Activated CD8-positive, alpha-beta memory T cell treated with anti-CD3 and anti-CD28 coated beads for 1 hour (primary cell): ENCODE measurements at regions not wholly inside any gene's neighbourhood (a gene's known extent, or its start where the extent isn't known, plus 50 kb on each side); places are given as distances from the start of the nearest gene placed in this dataset.
"Not testable (repeated sequence)": the region's sequence is repeated elsewhere in the genome, so short reads cannot be mapped to it uniquely, and the experiment has no call there.

ENCODE experiments used
- DNase-seq, 2 donors: peaks; one replicate each; pipeline ENCODE4 v3.0.0-alpha.2; 2020; ENCODE audit warnings: low read depth in 1 of 2; ENCODE audit errors: extremely low read depth in 1 of 2

GRCh38 chr6:156455847-156456246 is 321.3 kb upstream of the ARID1B start:
- DNase-seq: no peak

DNA sequence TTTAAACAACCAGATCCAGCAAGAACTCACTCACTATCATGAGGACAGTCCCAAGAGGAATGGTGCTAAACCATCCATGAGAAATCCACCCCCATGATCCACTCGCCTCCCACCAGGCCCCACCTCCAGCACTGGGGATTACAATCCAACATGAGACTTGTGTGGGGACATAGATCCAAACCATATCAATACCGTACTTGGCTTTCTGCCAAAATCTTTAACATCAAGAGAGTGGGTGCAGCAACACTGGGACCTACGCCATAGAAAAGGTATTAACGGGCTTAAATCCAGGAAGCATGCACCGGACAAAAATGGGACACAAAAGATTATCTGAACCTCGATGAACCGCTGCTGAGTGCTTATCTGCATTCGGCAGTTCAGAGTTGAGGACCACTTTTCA is 322.3 kb upstream of the ARID1B start:
- no peak for DNase-seq

- no peak for DNase-seq
Observed at GRCh38 chr6:156451726-156452125, 325.5 kb upstream of the ARID1B start.

GRCh38 chr6:156451088-156451487 is 326.1 kb upstream of the ARID1B start:
- DNase-seq: no peak

DNA sequence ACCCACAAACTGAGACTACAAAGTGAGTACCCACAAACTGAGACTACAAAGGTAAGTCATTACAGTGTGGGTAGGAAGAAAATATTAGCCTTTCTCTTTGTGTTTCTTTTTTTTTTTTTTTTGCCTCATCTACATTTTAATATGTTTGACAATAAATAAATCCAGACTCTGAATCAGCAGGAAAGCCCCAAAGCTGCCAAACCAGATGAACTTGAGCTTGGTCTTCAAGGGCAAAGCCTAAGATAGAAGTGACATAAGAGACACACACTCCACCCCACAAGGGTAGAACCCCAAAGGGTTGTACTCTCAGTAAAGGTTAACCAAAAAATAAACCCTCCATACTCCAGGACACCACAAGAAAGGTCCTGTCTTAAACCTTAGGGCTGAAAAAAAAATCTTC is 326.8 kb upstream of the ARID1B start:
- no peak for DNase-seq

DNA sequence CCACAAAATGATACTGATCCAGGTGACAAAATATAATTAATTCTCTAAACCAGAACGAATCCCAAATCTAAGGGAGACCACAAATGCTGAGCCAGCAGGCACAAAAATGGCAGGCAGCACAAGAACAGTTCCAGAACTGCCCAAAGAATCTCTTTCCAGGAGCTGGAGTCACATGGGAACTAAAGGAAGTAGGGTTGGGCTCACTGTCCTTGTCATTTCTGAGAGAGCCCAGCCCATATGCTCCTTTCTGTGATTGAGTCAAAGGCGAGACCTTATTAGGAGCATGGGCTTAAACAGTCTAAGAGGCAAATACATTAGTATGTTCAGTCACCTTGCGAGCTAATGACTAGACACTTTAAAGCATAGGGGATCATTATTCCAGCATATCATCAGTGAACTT is 327.6 kb upstream of the ARID1B start:
- no peak for DNase-seq

DNA sequence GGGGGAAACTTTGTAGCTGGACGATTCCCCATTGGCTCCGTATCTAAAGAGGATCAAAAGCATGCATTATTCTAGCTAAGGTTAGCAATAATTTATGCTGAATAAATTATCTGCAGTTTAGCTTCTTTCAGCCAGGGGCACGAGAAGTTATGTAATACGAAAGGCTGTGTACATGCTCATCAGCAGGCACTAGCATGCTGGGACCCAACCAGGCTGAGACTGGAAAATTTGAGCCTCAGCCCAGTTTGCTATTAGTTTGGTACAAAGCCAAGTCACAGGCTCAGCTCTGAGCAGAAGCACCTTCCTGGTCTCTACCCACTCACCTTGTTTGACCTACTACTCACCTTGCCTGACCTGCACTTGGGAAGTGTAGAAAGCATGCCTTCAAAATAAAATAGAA is 328.1 kb upstream of the ARID1B start:
- no peak for DNase-seq

- no peak for DNase-seq
Observed at GRCh38 chr6:156448579-156448978, 328.6 kb upstream of the ARID1B start.

- DNase-seq: no peak
Observed at GRCh38 chr6:156440688-156441087, 336.5 kb upstream of the ARID1B start.

- no peak for DNase-seq
Observed at GRCh38 chr6:156438350-156438923, 338.7 kb upstream of the ARID1B start.

- no peak for DNase-seq
Observed at GRCh38 chr6:156437121-156437879, 339.9 kb upstream of the ARID1B start.

GRCh38 chr6:156434795-156435190 is 342.4 kb upstream of the ARID1B start:
- DNase-seq: no peak

DNA sequence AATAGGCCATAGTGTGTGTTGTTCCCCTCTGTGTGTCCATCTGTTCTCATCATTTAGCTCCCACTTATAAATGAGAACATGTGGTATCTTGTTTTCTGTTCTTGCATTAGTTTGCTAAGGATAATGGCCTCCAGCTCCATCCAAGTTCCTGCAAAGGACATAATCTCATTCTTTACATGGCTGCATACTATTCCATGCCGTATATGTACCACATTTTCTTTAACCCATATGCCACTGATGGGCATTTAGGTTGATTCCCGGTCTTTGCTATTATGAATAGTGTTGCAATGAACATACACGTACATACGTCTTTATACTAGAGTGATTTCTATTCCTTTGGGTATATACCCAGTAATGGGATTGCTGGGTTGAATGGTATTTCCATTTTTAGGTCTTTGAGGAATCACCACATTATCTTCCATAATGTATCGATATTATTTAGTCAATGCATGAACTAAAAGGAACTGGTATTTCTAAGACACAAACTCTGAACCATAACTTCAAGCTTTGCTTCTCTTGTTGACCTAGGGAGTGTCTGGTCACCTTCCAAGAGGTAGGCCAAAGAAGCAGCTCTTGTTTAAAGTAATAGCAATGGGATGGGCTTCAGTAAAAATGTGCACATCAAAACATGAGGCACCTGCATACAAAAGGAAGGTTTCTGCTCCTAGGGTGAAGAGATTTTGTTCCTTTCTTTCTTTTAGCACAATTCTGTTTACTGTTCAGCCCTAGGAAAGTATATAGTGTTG is 343.0 kb upstream of the ARID1B start:
- DNase-seq: no peak

DNA sequence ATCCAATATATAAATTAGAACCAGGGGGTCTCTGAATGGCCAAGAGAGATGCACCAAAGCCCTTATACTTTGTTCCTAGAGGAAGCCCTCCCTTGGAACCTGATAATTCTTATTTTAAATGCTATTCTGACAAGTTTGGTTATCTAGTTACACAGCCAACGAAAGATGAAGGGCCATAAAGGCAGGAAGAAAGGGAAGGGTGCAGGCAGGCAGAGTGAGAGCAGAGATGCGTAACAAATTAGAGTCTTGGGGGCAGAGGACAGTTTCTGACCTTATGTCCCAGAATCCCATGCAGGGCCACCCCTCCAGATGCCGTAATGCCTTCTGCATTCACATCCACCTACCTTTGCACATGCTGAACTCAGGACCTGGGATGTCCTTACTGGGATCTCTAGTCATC is 344.6 kb upstream of the ARID1B start:
- DNase-seq: no peak

- no peak for DNase-seq
Observed at GRCh38 chr6:156430386-156430785, 346.8 kb upstream of the ARID1B start.

DNA sequence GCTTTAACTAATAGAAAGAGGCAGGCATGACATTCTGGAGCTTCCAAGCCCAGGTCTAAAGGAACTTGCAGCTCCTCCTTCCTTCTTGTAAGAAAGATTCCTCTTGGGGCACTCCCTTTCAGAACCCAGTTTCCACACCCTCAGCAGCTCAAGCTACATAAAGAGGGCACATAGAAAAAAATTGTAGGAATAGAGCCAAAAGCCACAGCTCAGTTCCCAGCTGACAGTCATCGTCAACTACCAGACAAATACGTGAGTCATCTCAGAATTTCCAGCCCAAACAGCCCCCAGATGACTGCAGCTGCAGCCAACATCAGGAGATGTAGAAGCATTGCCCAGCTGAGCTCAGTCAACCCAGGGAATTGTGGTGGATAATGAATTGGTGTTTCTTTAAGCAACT is 349.8 kb upstream of the ARID1B start:
- DNase-seq: no peak

DNA sequence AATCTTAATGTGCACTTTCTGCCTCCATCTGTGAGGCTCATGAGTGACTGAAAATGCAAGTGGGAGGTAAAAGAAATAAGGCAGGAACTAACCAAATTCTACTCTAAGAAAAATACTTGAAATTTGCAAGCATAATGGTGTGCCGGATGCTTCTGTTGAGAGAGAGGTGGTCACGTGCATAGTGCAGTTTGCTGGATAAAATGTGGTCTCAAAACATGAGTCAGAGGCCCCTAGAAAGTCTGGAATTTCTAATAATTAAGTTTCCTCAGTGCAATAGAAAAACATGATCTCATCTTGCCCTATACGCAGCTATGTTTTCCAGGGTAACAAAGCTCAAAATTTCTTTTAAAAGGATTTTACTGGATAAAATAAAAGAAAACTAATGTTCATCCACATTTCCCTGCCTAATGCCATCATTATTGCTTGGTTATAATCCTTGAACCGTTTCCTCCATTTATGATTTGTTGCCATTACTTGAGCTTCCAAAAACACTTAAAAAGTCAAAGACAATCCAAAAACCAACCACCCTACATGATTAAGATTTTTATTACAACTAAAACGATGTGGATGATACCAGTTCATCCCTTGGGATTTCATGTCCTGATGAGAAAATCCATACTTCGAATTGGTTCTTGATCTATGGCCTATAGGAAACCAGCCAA is 351.7 kb upstream of the ARID1B start:
- DNase-seq: no peak

DNA sequence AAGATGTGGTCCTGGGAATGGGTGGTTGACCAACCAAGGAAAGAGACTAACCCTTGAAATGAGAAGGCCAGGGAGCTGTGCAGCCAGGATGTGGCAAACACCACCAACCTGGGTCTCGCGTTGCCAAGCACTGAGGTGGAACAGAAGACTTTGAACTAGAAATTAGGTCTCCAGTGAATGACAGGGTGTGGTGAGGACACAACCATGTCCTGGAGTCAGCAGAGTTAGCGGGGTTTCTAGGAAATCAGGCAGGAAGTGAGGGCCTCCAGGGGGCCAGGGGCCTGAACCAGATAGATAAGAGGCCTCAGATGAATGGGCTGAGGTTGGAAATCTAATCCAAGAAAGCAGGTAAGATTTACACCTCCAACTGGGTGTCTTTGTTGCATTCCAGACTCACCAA is 353.3 kb upstream of the ARID1B start:
- DNase-seq: no peak

DNA sequence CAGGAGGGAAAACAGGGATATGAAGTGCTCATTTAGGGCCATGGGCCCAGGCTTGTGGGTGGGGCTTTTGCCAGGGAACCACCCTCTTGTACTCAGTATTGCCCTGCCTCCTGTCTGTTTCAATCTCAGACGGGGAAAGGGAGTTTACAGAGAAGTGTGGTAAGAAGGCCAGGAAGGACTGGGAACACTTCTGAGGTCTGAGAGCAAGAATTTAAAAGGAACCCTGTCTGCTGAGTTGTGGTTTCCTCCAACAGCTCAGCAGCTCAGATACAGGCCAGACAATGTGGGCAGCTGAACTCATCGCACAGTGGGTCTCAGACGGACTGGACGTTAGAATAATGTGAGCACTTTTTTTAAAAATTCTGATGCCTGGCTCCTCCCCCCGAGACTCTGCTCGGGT is 354.1 kb upstream of the ARID1B start:
- no peak for DNase-seq

GRCh38 chr6:156421933-156422332 is 355.2 kb upstream of the ARID1B start:
- DNase-seq: no peak

GRCh38 chr6:156421301-156421700 is 355.9 kb upstream of the ARID1B start:
- not testable (repeated sequence) for DNase-seq
